ENCODE measurements at regions not wholly inside any gene's neighbourhood (a gene's known extent, or its start where the extent isn't known, plus 50 kb on each side); places are given as distances from the start of the nearest gene placed in this dataset.

DNA sequence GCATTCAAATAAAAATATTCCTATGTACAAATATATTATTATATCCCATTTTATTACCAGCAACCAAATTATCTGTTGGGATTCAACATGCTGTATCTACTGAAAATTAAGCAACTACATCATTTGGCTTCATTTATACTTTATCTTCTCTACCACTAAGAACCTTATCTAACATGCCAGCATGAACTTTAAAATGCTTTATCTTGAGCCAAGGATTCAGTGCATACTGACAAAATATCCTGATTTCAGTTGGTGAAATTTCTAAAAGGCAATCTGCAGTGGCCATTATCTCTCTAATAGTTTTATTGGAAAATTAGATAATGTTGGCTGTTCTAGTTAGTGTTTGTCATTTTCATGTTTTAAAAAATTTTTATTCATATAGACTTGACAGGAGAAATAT lies 1149.9 kb downstream of the KCNT2 start:
- no peaks in the 10 kb centered on the region for H3K4me1 ChIP-seq (ENCODE audit: insufficient read depth, low read length)
- H3K36me3 ChIP-seq (ENCODE audit: insufficient read depth, low read length) = no peaks in the 10 kb centered on the region
- no peak overlapping the region for H3K27ac ChIP-seq (ENCODE audit: low read depth, low read length)
- H3K9ac ChIP-seq (ENCODE audit: low read length) = no peak overlapping the region
- no peaks in the 10 kb centered on the region for H3K27me3 ChIP-seq (ENCODE audit: control insufficient read depth in 1 of 2, insufficient read depth in 2 of 2, low read length in 2 of 2)
- no peak overlapping the region for H3K4me3 ChIP-seq (ENCODE audit: low read depth in 1 of 2, low read length in 2 of 2)
- H3K9me3 ChIP-seq (ENCODE audit: low read length) = no peaks in the 10 kb centered on the region

DNA sequence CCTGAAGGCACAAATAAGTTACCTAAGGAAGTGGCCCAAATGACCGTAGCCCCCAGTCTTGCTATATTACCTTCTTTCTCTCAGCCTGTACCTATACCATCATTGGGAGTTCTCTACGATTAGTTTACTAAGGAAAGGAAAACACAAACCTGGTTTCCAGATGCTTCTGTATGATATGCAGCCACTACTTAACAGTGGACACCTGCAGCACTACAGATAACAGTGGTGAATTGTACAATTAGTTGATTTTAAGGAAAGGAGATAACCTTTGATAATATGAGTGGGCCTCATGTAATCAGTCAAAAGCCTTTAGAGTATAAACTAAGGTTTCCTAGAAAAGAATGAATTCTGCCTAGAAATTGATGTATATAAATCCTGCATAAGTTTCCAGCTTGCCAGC lies 1157.4 kb downstream of the KCNT2 start:
- Histone ChIP-seq H3K4me1 (ENCODE audit: insufficient read depth, low read length) (no peaks in the 10 kb centered on the region), H3K27me3 (ENCODE audit: control insufficient read depth in 1 of 2, insufficient read depth in 2 of 2, low read length in 2 of 2) (no peaks in the 10 kb centered on the region)

DNA sequence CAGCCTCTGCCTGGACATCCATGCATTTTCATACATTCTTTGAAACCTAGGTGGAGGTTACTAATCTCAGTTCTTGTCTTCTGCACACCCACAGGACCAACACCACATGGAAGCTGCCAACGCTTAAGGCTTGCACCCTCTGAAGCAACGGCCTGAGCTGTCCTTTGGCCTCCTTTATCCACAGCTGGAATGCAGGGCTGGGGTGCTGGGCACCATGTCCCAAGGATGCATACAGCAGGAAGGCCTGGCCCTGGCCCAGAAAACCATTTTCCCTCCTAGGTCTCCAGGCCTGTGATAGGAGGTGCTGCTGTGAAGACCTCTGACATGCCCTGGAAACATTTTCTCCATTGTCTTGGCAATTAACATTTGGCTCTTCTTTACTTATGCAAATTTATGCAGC lies 1168.6 kb downstream of the KCNT2 start:
- Histone ChIP-seq H3K9ac (ENCODE audit: low read length) (no peak overlapping the region), H3K27me3 (ENCODE audit: control insufficient read depth in 1 of 2, insufficient read depth in 2 of 2, low read length in 2 of 2) (no peaks in the 10 kb centered on the region), H3K4me1 (ENCODE audit: insufficient read depth, low read length) (no peaks in the 10 kb centered on the region), H3K9me3 (ENCODE audit: low read length) (no peaks in the 10 kb centered on the region), H3K27ac (ENCODE audit: low read depth, low read length) (no peak overlapping the region), H3K36me3 (ENCODE audit: insufficient read depth, low read length) (no peaks in the 10 kb centered on the region), H3K4me3 (ENCODE audit: low read depth in 1 of 2, low read length in 2 of 2) (no peak overlapping the region)

More for the DNA sequence above, 1157.4 kb downstream of the KCNT2 start:
- Histone ChIP-seq H3K9me3 (ENCODE audit: low read length) (no peaks in the 10 kb centered on the region), H3K27ac (ENCODE audit: low read depth, low read length) (no peak overlapping the region), H3K4me3 (ENCODE audit: low read depth in 1 of 2, low read length in 2 of 2) (no peak overlapping the region), H3K36me3 (ENCODE audit: insufficient read depth, low read length) (no peaks in the 10 kb centered on the region), H3K9ac (ENCODE audit: low read length) (no peak overlapping the region)

DNA sequence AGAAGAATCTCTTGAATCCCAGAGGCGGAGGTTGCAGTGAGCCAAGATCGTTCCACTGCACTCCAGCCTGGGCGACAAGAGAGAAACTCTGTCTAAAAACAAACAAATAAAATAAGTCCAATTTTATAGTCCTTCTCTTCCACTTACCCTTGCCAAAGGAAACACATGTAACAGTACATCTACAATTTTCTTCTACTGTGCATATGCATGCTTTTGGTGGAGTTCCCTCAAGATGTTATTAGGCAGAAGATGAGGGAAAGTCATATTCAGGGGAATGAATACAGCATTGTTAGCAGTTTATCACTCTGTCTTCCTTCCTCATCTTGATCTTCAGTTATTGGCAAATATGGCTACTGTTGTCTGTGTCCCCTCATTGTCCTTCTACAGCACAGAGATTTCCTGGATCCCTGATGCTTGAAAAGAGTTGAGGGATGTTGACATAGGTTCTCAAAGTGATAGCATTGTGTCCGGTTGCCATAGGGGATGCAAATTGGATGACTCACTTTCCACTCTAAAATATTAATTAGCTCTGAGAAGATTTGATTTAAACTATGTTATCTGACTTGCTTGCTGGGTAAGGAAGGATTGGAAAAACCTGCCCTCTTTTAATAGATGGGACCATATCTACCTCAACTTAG lies 1173.6 kb downstream of the KCNT2 start:
- no peak overlapping the region for H3K27ac ChIP-seq (ENCODE audit: low read depth, low read length)
- H3K9me3 ChIP-seq (ENCODE audit: low read length) = no peaks in the 10 kb centered on the region
- no peaks in the 10 kb centered on the region for H3K36me3 ChIP-seq (ENCODE audit: insufficient read depth, low read length)
- H3K27me3 ChIP-seq (ENCODE audit: control insufficient read depth in 1 of 2, insufficient read depth in 2 of 2, low read length in 2 of 2) = no peaks in the 10 kb centered on the region
- H3K4me1 ChIP-seq (ENCODE audit: insufficient read depth, low read length) = no peaks in the 10 kb centered on the region
- H3K9ac ChIP-seq (ENCODE audit: low read length) = no peak overlapping the region
- no peak overlapping the region for H3K4me3 ChIP-seq (ENCODE audit: low read depth in 1 of 2, low read length in 2 of 2)

DNA sequence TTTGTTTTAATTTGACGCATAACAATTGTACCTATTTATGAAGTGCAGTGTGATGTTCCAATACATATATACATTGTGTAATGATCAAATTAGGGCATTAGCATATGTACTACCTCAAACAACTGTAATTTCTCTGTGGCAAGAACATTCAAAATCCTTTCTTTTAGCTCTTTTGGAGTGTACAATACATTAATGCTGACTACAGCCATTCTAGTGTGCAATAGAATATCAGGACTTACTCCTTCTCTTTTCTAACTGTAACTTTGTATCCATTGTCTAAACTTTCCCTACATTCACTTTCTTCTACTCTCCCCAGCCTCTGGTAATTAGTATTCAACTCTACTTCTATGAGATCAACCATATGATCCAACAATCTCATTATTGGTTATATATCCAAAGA lies 1177.4 kb downstream of the KCNT2 start:
- no peak overlapping the region for H3K9ac ChIP-seq (ENCODE audit: low read length)
- no peaks in the 10 kb centered on the region for H3K36me3 ChIP-seq (ENCODE audit: insufficient read depth, low read length)
- no peaks in the 10 kb centered on the region for H3K9me3 ChIP-seq (ENCODE audit: low read length)
- H3K27ac ChIP-seq (ENCODE audit: low read depth, low read length) = no peak overlapping the region
- H3K27me3 ChIP-seq (ENCODE audit: control insufficient read depth in 1 of 2, insufficient read depth in 2 of 2, low read length in 2 of 2) = no peaks in the 10 kb centered on the region
- no peak overlapping the region for H3K4me3 ChIP-seq (ENCODE audit: low read depth in 1 of 2, low read length in 2 of 2)
- no peaks in the 10 kb centered on the region for H3K4me1 ChIP-seq (ENCODE audit: insufficient read depth, low read length)

DNA sequence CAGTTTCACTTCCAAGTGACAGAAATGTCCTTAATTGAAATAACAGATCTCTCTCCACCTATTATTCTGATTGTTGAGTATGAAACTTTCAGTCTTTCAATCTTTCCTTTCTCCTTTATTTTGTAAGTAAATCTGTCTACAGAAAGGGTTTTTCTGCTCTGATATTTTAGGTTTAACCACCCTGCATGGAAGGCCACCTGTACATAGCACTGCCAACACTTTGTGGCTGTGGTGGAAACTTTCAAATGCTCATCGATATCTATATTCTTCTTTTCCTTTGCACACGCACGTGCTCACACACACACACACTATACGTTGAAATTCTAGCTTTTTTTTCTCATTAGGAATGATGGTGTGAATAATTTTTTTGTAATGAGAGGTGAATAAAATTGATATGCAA lies 1179.3 kb downstream of the KCNT2 start:
- no peaks in the 10 kb centered on the region for H3K27me3 ChIP-seq (ENCODE audit: control insufficient read depth in 1 of 2, insufficient read depth in 2 of 2, low read length in 2 of 2)
- H3K9me3 ChIP-seq (ENCODE audit: low read length) = no peaks in the 10 kb centered on the region
- no peak overlapping the region for H3K27ac ChIP-seq (ENCODE audit: low read depth, low read length)
- no peak overlapping the region for H3K4me3 ChIP-seq (ENCODE audit: low read depth in 1 of 2, low read length in 2 of 2)
- H3K9ac ChIP-seq (ENCODE audit: low read length) = no peak overlapping the region
- H3K36me3 ChIP-seq (ENCODE audit: insufficient read depth, low read length) = no peaks in the 10 kb centered on the region
- no peaks in the 10 kb centered on the region for H3K4me1 ChIP-seq (ENCODE audit: insufficient read depth, low read length)

DNA sequence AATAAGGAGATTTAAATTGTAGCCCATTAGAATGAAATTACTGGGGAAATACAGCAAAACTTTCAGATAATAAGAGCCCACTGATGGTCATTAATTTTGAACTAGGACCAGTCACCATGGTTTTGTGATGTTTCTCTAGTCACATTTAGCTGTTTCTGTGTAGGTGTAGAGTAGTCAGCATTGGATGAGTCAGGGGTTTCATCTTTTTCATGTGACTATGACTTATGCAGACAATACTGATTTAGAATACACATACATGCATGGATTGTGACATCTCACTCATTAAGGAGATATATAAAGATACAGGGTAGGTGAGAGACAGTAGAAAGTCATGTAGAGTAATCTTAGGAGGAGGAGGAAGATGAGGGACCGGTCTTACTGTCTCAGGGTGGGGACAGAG lies 1192.7 kb downstream of the KCNT2 start:
- H3K9me3 ChIP-seq (ENCODE audit: low read length) = no peaks in the 10 kb centered on the region
- no peak overlapping the region for H3K9ac ChIP-seq (ENCODE audit: low read length)
- no peaks in the 10 kb centered on the region for H3K27me3 ChIP-seq (ENCODE audit: control insufficient read depth in 1 of 2, insufficient read depth in 2 of 2, low read length in 2 of 2)
- H3K36me3 ChIP-seq (ENCODE audit: insufficient read depth, low read length) = no peaks in the 10 kb centered on the region
- no peaks in the 10 kb centered on the region for H3K4me1 ChIP-seq (ENCODE audit: insufficient read depth, low read length)
- H3K27ac ChIP-seq (ENCODE audit: low read depth, low read length) = no peak overlapping the region
- H3K4me3 ChIP-seq (ENCODE audit: low read depth in 1 of 2, low read length in 2 of 2) = no peak overlapping the region

DNA sequence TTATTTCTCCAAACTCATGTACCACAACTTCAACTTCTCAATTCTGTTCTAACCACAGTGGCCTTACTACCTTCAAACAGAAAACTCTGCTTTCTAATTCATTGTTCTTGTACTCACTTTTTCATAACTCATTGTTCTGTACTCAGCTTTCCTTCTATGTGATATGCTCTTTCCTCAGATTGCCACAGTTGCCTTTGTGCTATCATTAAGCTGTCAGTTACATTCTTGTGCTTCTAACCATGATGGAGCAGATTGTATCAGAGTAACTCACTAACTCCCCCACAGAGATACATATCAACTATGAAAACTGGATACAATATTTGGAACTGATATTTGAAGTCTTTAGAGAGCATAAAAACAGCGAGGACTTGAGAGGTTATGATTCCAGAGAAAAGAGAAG lies 1213.7 kb downstream of the KCNT2 start:
- Histone ChIP-seq H3K27me3 (ENCODE audit: control insufficient read depth in 1 of 2, insufficient read depth in 2 of 2, low read length in 2 of 2) (no peaks in the 10 kb centered on the region), H3K4me1 (ENCODE audit: insufficient read depth, low read length) (no peaks in the 10 kb centered on the region), H3K27ac (ENCODE audit: low read depth, low read length) (no peak overlapping the region), H3K36me3 (ENCODE audit: insufficient read depth, low read length) (no peaks in the 10 kb centered on the region), H3K4me3 (ENCODE audit: low read depth in 1 of 2, low read length in 2 of 2) (no peak overlapping the region), H3K9ac (ENCODE audit: low read length) (no peak overlapping the region), H3K9me3 (ENCODE audit: low read length) (no peaks in the 10 kb centered on the region)

DNA sequence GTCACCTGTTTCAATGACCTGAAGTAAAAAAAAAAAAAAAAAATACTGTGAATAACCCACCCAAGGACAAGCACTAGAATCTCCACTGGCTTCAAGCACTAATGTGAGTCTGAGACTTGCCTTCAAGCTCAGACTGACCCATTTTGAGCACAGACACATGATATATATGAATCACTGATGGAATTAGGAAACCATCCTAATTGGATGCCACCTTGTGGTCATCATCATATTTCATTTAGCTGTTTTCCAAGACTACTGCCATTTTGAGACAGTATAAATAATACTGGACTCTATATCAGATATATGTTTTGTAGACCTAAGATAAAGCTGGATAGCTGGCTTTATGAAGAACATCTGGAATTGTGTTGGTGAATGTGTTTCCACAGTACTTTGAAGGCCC lies 1232.0 kb downstream of the KCNT2 start:
- no peak overlapping the region for H3K9ac ChIP-seq (ENCODE audit: low read length)
- no peaks in the 10 kb centered on the region for H3K36me3 ChIP-seq (ENCODE audit: insufficient read depth, low read length)
- H3K4me3 ChIP-seq (ENCODE audit: low read depth in 1 of 2, low read length in 2 of 2) = no peak overlapping the region
- no peaks in the 10 kb centered on the region for H3K9me3 ChIP-seq (ENCODE audit: low read length)
- no peaks in the 10 kb centered on the region for H3K4me1 ChIP-seq (ENCODE audit: insufficient read depth, low read length)
- H3K27me3 ChIP-seq (ENCODE audit: control insufficient read depth in 1 of 2, insufficient read depth in 2 of 2, low read length in 2 of 2) = no peaks in the 10 kb centered on the region
- H3K27ac ChIP-seq (ENCODE audit: low read depth, low read length) = no peak overlapping the region

DNA sequence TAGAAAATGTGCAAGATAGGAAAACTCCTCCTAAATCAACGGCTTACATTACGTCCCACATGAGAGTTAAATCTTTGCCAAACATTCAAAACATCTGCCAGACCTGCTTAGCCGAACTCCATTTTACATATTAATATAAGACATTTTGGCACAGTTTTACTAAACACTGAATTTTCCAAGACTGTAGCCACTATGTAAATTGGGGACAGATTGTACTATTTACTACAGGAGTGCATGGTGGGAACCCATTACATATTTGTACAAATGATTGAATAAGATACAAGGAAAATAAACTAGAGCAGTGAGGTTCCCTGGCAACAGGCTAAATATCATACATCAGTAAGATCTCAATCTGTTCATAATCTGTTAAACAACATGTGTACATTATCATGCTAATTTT lies 1234.4 kb downstream of the KCNT2 start:
- Histone ChIP-seq H3K9me3 (ENCODE audit: low read length) (no peaks in the 10 kb centered on the region), H3K27ac (ENCODE audit: low read depth, low read length) (no peak overlapping the region), H3K27me3 (ENCODE audit: control insufficient read depth in 1 of 2, insufficient read depth in 2 of 2, low read length in 2 of 2) (no peaks in the 10 kb centered on the region), H3K4me3 (ENCODE audit: low read depth in 1 of 2, low read length in 2 of 2) (no peak overlapping the region), H3K36me3 (ENCODE audit: insufficient read depth, low read length) (no peaks in the 10 kb centered on the region), H3K4me1 (ENCODE audit: insufficient read depth, low read length) (no peaks in the 10 kb centered on the region), H3K9ac (ENCODE audit: low read length) (no peak overlapping the region)

DNA sequence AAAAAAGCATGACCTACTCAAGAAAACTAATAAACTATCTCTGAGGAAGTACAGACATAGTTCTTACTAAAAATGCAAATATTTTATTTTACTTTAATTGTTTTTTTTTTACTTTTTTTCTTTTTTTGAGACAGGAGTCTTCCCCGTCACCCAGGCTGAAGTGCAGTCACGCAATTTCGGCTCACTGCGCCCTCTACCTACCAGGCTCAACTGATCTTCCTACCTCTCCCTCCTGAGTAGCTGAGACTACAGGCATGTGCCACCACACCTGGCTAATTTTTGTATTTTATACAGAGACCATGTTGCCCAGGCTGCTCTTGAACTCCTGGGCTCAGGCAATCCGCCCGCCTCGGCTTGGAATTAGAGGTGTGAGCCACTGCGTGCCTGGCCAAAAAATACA lies 1263.1 kb downstream of the KCNT2 start:
- H3K4me1 ChIP-seq (ENCODE audit: insufficient read depth, low read length) = no peaks in the 10 kb centered on the region
- no peak overlapping the region for H3K27ac ChIP-seq (ENCODE audit: low read depth, low read length)
- no peaks in the 10 kb centered on the region for H3K36me3 ChIP-seq (ENCODE audit: insufficient read depth, low read length)
- no peak overlapping the region for H3K4me3 ChIP-seq (ENCODE audit: low read depth in 1 of 2, low read length in 2 of 2)
- no peaks in the 10 kb centered on the region for H3K9me3 ChIP-seq (ENCODE audit: low read length)
- no peak overlapping the region for H3K9ac ChIP-seq (ENCODE audit: low read length)
- no peaks in the 10 kb centered on the region for H3K27me3 ChIP-seq (ENCODE audit: control insufficient read depth in 1 of 2, insufficient read depth in 2 of 2, low read length in 2 of 2)

DNA sequence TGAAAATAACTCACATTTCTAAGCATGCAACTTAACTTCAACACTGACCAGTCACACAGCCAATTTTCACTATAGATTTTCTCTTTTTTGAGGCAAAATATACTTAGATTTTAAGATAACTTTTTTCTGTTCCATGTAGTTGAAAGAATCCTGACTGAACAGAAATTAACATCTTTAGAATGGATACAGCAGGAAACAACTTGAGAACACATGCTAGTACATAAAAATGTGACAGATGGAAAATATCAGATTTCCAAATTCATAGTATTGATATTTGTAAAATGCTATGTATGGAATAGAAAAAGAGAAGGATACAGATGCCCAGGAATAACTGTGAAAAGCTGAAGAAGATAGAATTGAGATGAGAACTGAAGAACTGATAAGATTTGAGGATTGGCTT lies 1270.6 kb downstream of the KCNT2 start:
- Histone ChIP-seq H3K27me3 (ENCODE audit: control insufficient read depth in 1 of 2, insufficient read depth in 2 of 2, low read length in 2 of 2) (no peaks in the 10 kb centered on the region), H3K4me1 (ENCODE audit: insufficient read depth, low read length) (no peaks in the 10 kb centered on the region)

More for the DNA sequence above, 1270.6 kb downstream of the KCNT2 start:
- no peak overlapping the region for H3K27ac ChIP-seq (ENCODE audit: low read depth, low read length)
- no peak overlapping the region for H3K4me3 ChIP-seq (ENCODE audit: low read depth in 1 of 2, low read length in 2 of 2)
- no peaks in the 10 kb centered on the region for H3K36me3 ChIP-seq (ENCODE audit: insufficient read depth, low read length)
- no peak overlapping the region for H3K9ac ChIP-seq (ENCODE audit: low read length)
- no peaks in the 10 kb centered on the region for H3K9me3 ChIP-seq (ENCODE audit: low read length)

Data from muscle layer of colon (tissue), 2 donors.